SU-DHL-6 (cell line): ENCODE measurements at regions not wholly inside any gene's neighbourhood (a gene's known extent, or its start where the extent isn't known, plus 50 kb on each side); places are given as distances from the start of the nearest gene placed in this dataset.

Source experiments
- H2AFZ ChIP-seq: fragments of 200-600 bp; sonication (generic); 2 replicates; pipeline ENCODE4 v1.6.1; 2014; ENCODE audit warnings: low read depth, mild to moderate bottlenecking, moderate library complexity, mixed read lengths, antibody characterized with exemption, low read length; ENCODE audit not compliant: severe bottlenecking
- H3F3A ChIP-seq: fragments of 200-600 bp; shearing (Covaris generic); 2 replicates; pipeline ENCODE4 v1.6.0; 2016; ENCODE audit warnings: antibody characterized with exemption, mild to moderate bottlenecking; ENCODE audit not compliant: insufficient read depth
- H3K27ac ChIP-seq: fragments of 200-600 bp; sonication (generic); 2 replicates; pipeline ENCODE4 v1.5.1; 2016; ENCODE audit warnings: low read depth, mild to moderate bottlenecking, low read length, moderate library complexity, mixed read lengths
- H3K27me3 ChIP-seq: fragments of 200-600 bp; sonication (generic), shearing (Covaris generic); 2 replicates; pipeline ENCODE4 v1.6.0; 2014; ENCODE audit warnings: mild to moderate bottlenecking, low read length
- H3K36me3 ChIP-seq: fragments of 200-600 bp; sonication (generic); 2 replicates; pipeline ENCODE4 v1.6.1; 2014; ENCODE audit warnings: mild to moderate bottlenecking, low read length, mixed read lengths
- H3K4me2 ChIP-seq: fragments of 300-600, 200-600 bp; shearing (Covaris generic), sonication (generic); 2 replicates; pipeline ENCODE4 v1.6.0; 2014; ENCODE audit warnings: low read length, low read depth, mild to moderate bottlenecking; ENCODE audit not compliant: poor library complexity, severe bottlenecking
- H3K4me3 ChIP-seq: fragments of 200-600 bp; sonication (generic); 2 replicates; pipeline ENCODE4 v1.5.1; 2014; ENCODE audit warnings: antibody characterized with exemption, low read length, mild to moderate bottlenecking, mixed read lengths; ENCODE audit not compliant: insufficient read depth, poor library complexity, severe bottlenecking
- H3K79me2 ChIP-seq: fragments of 200-600 bp; sonication (generic); 2 replicates; pipeline ENCODE4 v1.6.1; 2014; ENCODE audit warnings: mild to moderate bottlenecking, low read length, moderate library complexity; ENCODE audit not compliant: insufficient read depth
- H3K9ac ChIP-seq: fragments of 200-600 bp; sonication (generic); 2 replicates; pipeline ENCODE4 v1.7.0; 2014; ENCODE audit warnings: mild to moderate bottlenecking, low read length
- H3K9me2 ChIP-seq: fragments of 200-600 bp; sonication (generic); replicated peaks from 2 replicates; pipeline ENCODE4 v1.6.1; 2014; ENCODE audit warnings: low read length; ENCODE audit not compliant: insufficient read depth
- H3K9me3 ChIP-seq: fragments of 200-600 bp; sonication (generic); 2 replicates; pipeline ENCODE4 v1.6.1; 2014; ENCODE audit warnings: low read length, mixed read lengths; ENCODE audit not compliant: insufficient read depth
- H4K20me1 ChIP-seq: fragments of 200-600 bp; sonication (generic); 2 replicates; pipeline ENCODE4 v1.6.1; 2014; ENCODE audit warnings: low read depth, mild to moderate bottlenecking, antibody characterized with exemption, low read length, moderate library complexity, mixed read lengths
- EZH2phosphoT487 ChIP-seq: fragments of 200-600 bp; sonication (generic), shearing (Covaris generic); conservative IDR thresholded peaks from 2 replicates; pipeline ENCODE4 v1.6.1; 2018; ENCODE audit warnings: mild to moderate bottlenecking, antibody characterized with exemption, low read length, moderate library complexity, mixed read lengths
- TF ChIP-seq, protein P1 (sequence below): fragments of 200-600 bp; sonication (generic); IDR thresholded peaks from one replicate; pipeline ENCODE4 v1.5.1; 2017; ENCODE audit warnings: antibody characterized with exemption, mild to moderate bottlenecking, low read length, moderate library complexity; ENCODE audit not compliant: insufficient read depth, poor library complexity, severe bottlenecking

DNA sequence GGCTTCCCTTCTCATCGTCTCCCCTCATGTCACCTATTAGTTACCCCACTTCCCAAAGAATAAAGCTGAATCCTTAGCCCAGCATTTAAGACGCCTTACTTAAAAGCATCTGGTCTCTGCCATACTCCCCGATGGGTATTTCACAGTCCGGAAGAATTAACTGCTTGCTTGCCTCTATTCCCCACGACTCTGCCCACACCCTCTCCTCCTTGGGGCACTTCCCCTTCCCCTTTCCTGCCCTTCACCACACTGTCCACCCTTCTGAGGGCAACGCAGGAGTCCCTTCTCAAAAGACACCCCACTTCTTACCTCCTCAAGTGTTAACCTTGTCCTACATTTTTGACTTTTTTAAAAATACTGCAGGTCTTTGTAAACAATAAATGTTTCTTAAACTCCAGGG lies 60.1 kb upstream of the RMP24 start:
- no peaks in the 10 kb centered on the region for H3K27me3 ChIP-seq
- H3K36me3 ChIP-seq, result no peaks in the 10 kb centered on the region
- no peak overlapping the region for H3K9ac ChIP-seq
- no peak overlapping the region for H3K4me3 ChIP-seq
- TF ChIP-seq, protein P1, sequence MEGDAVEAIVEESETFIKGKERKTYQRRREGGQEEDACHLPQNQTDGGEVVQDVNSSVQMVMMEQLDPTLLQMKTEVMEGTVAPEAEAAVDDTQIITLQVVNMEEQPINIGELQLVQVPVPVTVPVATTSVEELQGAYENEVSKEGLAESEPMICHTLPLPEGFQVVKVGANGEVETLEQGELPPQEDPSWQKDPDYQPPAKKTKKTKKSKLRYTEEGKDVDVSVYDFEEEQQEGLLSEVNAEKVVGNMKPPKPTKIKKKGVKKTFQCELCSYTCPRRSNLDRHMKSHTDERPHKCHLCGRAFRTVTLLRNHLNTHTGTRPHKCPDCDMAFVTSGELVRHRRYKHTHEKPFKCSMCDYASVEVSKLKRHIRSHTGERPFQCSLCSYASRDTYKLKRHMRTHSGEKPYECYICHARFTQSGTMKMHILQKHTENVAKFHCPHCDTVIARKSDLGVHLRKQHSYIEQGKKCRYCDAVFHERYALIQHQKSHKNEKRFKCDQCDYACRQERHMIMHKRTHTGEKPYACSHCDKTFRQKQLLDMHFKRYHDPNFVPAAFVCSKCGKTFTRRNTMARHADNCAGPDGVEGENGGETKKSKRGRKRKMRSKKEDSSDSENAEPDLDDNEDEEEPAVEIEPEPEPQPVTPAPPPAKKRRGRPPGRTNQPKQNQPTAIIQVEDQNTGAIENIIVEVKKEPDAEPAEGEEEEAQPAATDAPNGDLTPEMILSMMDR, result no peak
- TF ChIP-seq EZH2phosphoT487, result no peak
- no peak overlapping the region for H2AFZ ChIP-seq
- no peaks in the 10 kb centered on the region for H4K20me1 ChIP-seq
- no peak overlapping the region for H3K4me2 ChIP-seq
- no peaks in the 10 kb centered on the region for H3K9me3 ChIP-seq
- H3K9me2 ChIP-seq, result no peaks in the 10 kb centered on the region
- no peaks in the 10 kb centered on the region for H3K79me2 ChIP-seq
- no peaks in the 10 kb centered on the region for H3F3A ChIP-seq
- no peak overlapping the region for H3K27ac ChIP-seq

DNA sequence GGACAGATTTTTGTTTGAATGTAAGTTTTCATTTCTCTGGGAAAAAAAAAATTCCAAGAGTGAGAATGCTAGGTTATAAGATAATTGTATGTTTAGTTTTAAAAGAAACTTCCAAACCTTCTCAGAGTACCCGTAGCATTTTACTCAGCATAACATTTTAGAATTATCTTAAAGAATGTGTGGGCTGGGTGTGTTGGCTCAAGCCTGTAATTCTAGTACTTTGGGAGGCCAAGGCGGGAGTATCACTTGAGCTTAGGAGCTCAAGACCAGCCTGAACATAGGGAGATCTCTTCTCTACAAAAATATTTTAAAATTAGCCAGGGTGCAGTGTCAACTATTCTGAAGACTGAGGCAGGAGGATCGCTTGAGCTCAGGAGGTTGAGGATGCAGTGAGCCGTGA lies 57.4 kb upstream of the RMP24 start:
- Histone ChIP-seq H3K36me3 (no peaks in the 10 kb centered on the region), H2AFZ (no peak overlapping the region), H3K27me3 (no peaks in the 10 kb centered on the region), H3K9me2 (no peaks in the 10 kb centered on the region), H3K9me3 (no peaks in the 10 kb centered on the region), H3K79me2 (no peaks in the 10 kb centered on the region), H3K27ac (no peak overlapping the region), H3K4me2 (no peak overlapping the region), H3K9ac (no peak overlapping the region), H3F3A (no peaks in the 10 kb centered on the region), H4K20me1 (no peaks in the 10 kb centered on the region), H3K4me3 (no peak overlapping the region)
- no peak for TF ChIP-seq EZH2phosphoT487
- TF ChIP-seq, protein P1, result no peak

DNA sequence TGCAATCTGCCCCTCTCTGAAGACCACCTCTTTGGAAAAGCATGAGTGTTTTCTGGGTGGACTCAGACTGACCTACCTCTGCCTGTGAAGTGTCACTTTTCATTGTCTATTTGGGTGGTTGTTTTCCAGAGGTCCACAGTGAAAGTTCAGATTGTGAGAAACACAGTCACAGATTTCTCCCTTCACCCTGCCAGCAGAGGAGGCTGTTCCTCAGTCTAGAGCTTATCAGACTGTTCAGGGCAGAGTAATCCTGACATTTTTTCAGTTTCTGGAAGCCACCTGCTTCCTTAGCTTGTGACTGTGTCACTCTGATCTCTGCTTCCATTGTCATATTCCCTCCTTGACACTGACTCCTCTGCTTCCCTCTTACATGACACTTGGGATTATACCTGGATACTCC lies 55.4 kb upstream of the RMP24 start:
- H3K4me3 ChIP-seq, result no peak overlapping the region
- H2AFZ ChIP-seq, result no peak overlapping the region
- TF ChIP-seq EZH2phosphoT487, result 0 out of 2 replicates have a peak, but pooled peaks have one; percentile 82
- TF ChIP-seq, protein P1, result no peak
- no peak overlapping the region for H3K4me2 ChIP-seq
- no peaks in the 10 kb centered on the region for H3K9me2 ChIP-seq
- no peaks in the 10 kb centered on the region for H4K20me1 ChIP-seq
- no peak overlapping the region for H3K27ac ChIP-seq
- H3K27me3 ChIP-seq, result no peaks in the 10 kb centered on the region
- no peak overlapping the region for H3K9ac ChIP-seq
- H3K79me2 ChIP-seq, result no peaks in the 10 kb centered on the region
- no peaks in the 10 kb centered on the region for H3K9me3 ChIP-seq
- H3F3A ChIP-seq, result no peaks in the 10 kb centered on the region
- no peaks in the 10 kb centered on the region for H3K36me3 ChIP-seq

DNA sequence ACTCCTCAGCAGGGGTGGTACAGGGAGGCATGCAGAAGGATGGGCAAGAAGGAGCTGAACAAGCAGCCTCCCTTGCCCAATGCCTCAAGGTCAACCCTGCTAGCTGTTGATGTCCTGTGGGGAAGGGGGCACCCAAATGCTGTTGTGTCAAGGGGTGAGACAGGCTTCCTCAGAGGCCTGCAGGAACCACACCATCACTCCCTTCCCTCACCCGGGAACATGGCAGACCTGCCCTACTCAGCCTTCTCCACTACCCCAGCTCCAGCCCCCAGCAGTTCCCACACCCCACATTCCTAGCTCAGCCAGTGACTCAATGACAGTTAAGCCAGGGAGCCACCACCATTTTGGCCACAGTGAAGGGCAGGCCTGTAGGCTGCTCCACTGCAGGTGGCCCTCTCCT lies 53.9 kb upstream of the RMP24 start:
- Histone ChIP-seq H3K36me3 (no peaks in the 10 kb centered on the region), H3K9ac (no peak overlapping the region), H3K4me3 (no peak overlapping the region), H3K79me2 (no peaks in the 10 kb centered on the region), H3K9me2 (no peaks in the 10 kb centered on the region), H3K27me3 (no peaks in the 10 kb centered on the region), H3K9me3 (no peaks in the 10 kb centered on the region), H2AFZ (no peak overlapping the region), H3F3A (no peaks in the 10 kb centered on the region), H4K20me1 (no peaks in the 10 kb centered on the region), H3K4me2 (no peak overlapping the region), H3K27ac (no peak overlapping the region)
- TF ChIP-seq, protein P1, result no peak
- no peak for TF ChIP-seq EZH2phosphoT487
